ENCODE measurements at regions not wholly inside any gene's neighbourhood (a gene's known extent, or its start where the extent isn't known, plus 50 kb on each side); places are given as distances from the start of the nearest gene placed in this dataset.

DNA sequence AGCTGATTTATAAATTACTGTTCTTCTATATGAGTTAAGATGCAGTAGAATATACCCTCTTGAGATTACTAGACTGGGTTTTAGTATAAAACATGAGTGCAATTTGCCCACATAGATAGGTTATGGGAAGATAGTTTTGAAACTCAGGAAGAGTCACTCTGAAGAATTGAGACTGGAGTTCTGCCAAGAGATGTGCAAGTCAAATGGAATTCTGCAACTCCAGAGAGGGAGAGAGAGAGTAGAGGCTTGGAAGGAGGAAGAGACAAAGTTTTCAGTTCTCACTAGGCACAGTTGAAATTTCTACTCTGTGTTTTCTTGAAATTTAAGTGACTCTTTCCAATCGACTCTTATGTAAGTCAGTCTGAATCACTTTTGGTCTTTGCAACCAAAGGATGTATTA is 878.8 kb downstream of the TSN start:
- DNase-seq (ENCODE audit: low spot score), result no peak
- Mint-ChIP-seq H3K36me3 (ENCODE audit: low read depth) (no peaks in the 10 kb centered on the region), H3K4me1 (ENCODE audit: low read depth) (peaks cover 20% of the 10 kb centered on the region), H3K27me3 (ENCODE audit: low read depth) (no peaks in the 10 kb centered on the region), H3K27ac (ENCODE audit: unreplicated experiment) (peak overlapping the region; percentile 34), H3K9me3 (ENCODE audit: low read depth) (no peaks in the 10 kb centered on the region), H3K4me3 (ENCODE audit: unreplicated experiment) (no peak overlapping the region)
- TF ChIP-seq, protein P1, sequence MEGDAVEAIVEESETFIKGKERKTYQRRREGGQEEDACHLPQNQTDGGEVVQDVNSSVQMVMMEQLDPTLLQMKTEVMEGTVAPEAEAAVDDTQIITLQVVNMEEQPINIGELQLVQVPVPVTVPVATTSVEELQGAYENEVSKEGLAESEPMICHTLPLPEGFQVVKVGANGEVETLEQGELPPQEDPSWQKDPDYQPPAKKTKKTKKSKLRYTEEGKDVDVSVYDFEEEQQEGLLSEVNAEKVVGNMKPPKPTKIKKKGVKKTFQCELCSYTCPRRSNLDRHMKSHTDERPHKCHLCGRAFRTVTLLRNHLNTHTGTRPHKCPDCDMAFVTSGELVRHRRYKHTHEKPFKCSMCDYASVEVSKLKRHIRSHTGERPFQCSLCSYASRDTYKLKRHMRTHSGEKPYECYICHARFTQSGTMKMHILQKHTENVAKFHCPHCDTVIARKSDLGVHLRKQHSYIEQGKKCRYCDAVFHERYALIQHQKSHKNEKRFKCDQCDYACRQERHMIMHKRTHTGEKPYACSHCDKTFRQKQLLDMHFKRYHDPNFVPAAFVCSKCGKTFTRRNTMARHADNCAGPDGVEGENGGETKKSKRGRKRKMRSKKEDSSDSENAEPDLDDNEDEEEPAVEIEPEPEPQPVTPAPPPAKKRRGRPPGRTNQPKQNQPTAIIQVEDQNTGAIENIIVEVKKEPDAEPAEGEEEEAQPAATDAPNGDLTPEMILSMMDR (IDR thresholded peaks at IDR 0.05), result no peak

DNA sequence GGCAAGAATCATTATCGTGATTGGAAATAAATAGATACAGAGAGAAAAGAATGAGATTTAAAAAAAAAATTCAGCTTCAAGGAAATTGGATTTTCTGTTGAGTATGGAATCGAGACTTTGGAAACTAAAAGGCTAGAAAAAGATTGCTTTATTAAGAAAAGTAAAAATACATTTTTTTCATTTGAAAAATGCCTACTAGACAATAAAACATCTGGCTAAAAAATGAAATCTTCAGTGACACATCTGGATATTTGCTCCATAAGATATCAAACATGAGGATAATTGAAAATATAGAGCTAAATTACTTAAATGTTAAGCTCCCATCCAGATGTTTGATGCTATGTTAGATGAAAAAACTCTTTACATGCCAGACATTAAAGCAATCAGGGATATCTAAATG is 879.5 kb downstream of the TSN start:
- Mint-ChIP-seq H3K4me3 (ENCODE audit: unreplicated experiment) (no peak overlapping the region), H3K9me3 (ENCODE audit: low read depth) (no peaks in the 10 kb centered on the region), H3K27me3 (ENCODE audit: low read depth) (no peaks in the 10 kb centered on the region), H3K27ac (ENCODE audit: unreplicated experiment) (no peak overlapping the region), H3K4me1 (ENCODE audit: low read depth) (peaks cover 20% of the 10 kb centered on the region), H3K36me3 (ENCODE audit: low read depth) (no peaks in the 10 kb centered on the region)
- no peak for DNase-seq (ENCODE audit: low spot score)
- TF ChIP-seq, protein P1 (IDR thresholded peaks at IDR 0.05), result no peak

DNA sequence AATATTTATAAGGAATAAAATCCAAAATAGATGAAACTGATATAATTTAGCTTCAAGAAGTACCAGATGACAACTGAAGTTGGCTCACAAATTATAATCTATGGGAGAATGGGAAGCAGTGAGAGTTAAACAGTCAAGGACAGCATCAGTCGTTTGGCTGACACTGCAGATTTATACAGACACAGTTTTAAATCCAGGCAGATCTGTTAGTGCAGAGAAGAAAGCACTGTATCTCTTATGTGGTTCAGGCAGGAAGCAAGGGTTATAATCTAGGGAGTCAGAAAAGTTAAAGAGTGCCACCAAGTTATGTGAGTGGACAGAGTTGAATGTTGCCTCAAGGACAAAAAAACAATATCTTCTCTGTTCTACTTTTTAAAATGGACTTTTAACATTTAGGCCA is 880.2 kb downstream of the TSN start:
- H3K4me1 Mint-ChIP-seq (ENCODE audit: low read depth), result peaks cover 20% of the 10 kb centered on the region
- no peaks in the 10 kb centered on the region for H3K9me3 Mint-ChIP-seq (ENCODE audit: low read depth)
- H3K27me3 Mint-ChIP-seq (ENCODE audit: low read depth), result no peaks in the 10 kb centered on the region
- TF ChIP-seq, protein P1 (IDR thresholded peaks at IDR 0.05), result no peak
- H3K36me3 Mint-ChIP-seq (ENCODE audit: low read depth), result no peaks in the 10 kb centered on the region
- H3K27ac Mint-ChIP-seq (ENCODE audit: unreplicated experiment), result peak overlapping the region; percentile 63
- no peak overlapping the region for H3K4me3 Mint-ChIP-seq (ENCODE audit: unreplicated experiment)
- no peak for DNase-seq (ENCODE audit: low spot score)

DNA sequence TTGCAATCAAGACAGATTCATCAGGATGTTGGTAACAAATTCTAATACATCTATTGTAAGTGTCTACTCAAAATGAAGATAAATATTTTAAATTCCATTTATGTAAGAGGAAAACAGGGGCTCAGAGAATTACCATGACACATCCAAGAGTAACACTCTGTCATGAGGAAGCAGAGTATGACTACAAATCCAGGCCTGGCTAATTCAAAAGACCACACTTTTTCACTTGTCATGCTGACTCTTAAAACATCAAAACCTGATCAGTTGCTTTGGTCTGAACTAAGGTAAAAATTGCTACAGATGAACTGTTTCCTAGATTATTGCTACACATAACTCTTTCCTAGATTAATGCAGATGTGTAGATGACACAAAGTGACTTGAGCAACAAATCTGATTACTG is 880.6 kb downstream of the TSN start:
- Mint-ChIP-seq H3K9me3 (ENCODE audit: low read depth) (no peaks in the 10 kb centered on the region), H3K4me1 (ENCODE audit: low read depth) (peaks cover 20% of the 10 kb centered on the region), H3K4me3 (ENCODE audit: unreplicated experiment) (no peak overlapping the region), H3K27ac (ENCODE audit: unreplicated experiment) (peak overlapping the region; percentile 63), H3K27me3 (ENCODE audit: low read depth) (no peaks in the 10 kb centered on the region), H3K36me3 (ENCODE audit: low read depth) (no peaks in the 10 kb centered on the region)
- no peak for DNase-seq (ENCODE audit: low spot score)
- TF ChIP-seq, protein P1 (IDR thresholded peaks at IDR 0.05), result no peak

DNA sequence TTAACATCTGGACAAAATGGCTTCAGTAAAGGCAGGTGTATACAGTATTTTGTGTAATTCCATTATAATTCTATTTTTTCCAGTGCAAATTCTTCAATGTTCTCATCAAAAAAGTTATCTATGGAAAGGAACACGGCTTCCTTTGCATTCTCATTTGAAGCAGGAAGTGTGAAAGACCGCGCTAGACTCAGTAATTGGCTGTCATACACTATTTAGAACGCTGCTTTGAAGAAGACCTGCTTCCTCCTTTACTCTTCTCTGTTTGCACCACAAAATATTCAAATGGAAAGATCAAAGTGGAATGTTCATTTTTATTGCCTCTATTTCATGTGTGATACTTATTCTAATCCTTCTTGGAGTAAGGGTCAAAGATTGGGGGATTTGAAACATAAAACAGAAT is 883.7 kb downstream of the TSN start:
- Mint-ChIP-seq H3K27me3 (ENCODE audit: low read depth) (no peaks in the 10 kb centered on the region), H3K4me3 (ENCODE audit: unreplicated experiment) (no peak overlapping the region), H3K4me1 (ENCODE audit: low read depth) (peaks cover 24% of the 10 kb centered on the region), H3K9me3 (ENCODE audit: low read depth) (no peaks in the 10 kb centered on the region), H3K27ac (ENCODE audit: unreplicated experiment) (no peak overlapping the region), H3K36me3 (ENCODE audit: low read depth) (no peaks in the 10 kb centered on the region)
- no peak for DNase-seq (ENCODE audit: low spot score)
- TF ChIP-seq, protein P1 (IDR thresholded peaks at IDR 0.05), result no peak

Data from chondrocyte (in vitro differentiated cells).